ENCODE measurements at regions not wholly inside any gene's neighbourhood (a gene's known extent, or its start where the extent isn't known, plus 50 kb on each side); places are given as distances from the start of the nearest gene placed in this dataset.

DNA sequence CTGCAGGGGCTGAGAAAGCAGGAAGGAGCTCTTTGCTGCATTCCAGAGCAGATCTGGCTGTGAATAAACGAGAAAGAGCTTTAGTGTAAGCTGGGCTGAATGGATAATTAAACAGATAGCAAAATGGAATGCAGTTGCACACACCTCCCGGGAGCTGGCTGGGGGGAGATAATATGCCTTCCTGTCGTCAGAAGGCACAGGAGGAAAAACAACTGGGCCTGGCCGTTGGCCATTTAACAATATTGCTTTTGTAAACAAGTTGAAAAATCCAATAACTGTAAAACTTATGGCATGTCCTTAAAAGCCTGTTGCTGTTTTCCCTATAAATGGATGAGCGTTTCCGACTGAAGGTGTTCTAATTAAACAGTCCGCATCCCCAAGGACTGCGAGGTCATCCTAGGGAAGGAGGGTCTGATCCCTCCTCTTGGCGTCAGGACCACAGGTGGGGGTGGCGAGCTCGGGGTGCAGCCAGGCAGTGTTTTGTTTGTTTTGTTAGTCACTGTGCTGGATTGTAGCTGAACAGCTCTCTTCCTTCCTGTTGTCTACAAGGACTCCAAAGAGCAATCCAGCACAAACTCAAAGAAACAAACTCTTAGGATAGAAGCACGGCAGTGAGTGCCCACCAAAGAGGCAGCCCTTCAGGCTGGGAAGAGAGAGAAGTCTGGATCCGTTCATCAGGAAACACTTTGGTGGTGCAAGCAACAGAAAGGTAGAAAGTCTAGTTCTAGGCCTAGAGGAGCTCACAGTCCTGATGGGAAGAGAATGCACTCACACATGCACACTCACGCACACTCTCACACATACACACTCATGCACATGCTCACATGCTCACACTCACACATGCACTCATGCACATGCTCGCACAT, 133.4 kb upstream of the SMAD3 start:
- DNase-seq (ENCODE audit: low read depth in 2 of 2), result no peak

GRCh38 chr15:66932634-66933024, 132.8 kb upstream of the SMAD3 start:
- no peak for DNase-seq (ENCODE audit: low read depth in 2 of 2)

DNA sequence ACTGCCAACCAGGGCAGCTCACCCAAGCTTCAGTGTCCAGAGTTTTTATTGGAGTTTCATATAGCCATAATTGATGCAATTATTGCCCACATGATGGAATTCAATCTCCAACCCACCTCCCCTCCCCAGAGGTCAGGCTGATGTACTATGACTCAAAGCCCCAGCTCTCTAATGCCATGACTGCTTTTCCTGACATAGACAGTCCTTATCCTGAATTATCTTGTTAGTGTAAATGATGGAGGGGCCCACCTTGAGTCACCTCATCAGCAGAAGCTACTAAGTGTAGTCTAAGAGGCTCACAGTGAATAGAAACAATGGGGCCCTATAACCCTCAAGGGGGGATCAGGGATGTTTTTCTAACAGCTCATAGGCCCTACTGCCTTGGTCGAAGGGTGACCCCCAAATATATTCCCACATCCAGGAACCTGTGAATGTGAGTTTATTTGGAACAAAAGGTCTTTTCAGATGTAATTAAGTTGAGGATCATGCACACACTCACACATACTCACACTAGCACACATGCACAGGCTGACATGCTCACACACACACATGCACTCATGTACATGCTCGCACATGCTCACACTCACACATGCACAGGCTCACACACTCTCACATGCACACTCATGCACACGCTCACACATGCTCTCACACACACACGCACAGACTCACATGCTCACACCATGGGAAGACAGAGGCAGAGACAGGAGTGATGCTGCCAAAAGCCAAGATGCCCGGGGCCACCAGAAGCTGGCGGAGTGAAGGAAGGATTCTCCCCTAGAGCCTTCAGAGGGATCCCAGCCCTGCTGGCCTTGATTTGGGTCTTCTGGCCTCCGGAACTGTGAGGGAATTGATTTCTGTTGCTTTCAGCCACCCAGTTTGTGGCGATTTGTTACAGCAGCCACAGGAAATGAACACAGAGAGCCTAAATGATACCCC, 131.2 kb upstream of the SMAD3 start:
- DNase-seq (ENCODE audit: low read depth in 2 of 2), result no peak

- DNase-seq (ENCODE audit: low read depth in 2 of 2), result no peak
Measured at GRCh38 chr15:66934868-66935520, 130.4 kb upstream of the SMAD3 start.

- no peak for DNase-seq (ENCODE audit: low read depth in 2 of 2)
Measured at GRCh38 chr15:66935688-66936087, 129.7 kb upstream of the SMAD3 start.

GRCh38 chr15:66936109-66936860, 129.1 kb upstream of the SMAD3 start:
- no peak for DNase-seq (ENCODE audit: low read depth in 2 of 2)

DNA sequence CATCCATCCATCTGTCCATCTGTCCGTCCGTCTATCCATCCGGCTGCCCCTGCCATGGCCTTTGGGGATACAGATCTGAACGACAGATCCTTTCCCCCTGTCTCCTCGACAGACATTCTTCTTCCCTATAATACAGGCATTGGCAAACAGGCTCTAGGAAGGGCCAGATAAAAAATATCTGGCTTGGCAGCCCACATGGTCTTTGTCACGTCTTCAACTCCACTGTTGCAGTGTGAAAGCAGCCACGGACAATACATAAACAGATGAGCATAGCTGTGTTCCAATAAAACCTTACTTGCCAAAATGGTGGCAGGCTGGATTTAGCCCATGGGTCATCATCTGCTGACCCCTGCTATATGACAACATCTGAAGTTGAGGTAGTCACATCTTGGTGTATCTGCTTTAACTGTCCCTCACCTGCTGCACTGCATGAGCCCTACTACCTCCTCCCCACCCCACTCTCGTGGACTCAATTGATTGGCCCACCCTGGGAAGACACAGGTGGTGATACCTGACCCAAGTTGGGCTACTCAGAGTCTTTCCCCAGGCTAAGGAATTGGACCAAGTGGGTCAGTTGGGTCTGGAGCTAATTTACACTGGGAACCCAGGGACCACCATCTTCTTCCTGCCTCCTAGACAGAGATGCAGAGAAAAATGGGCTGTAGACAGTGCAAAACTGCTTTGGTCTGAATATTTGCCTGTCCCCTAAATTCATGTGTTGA, 128.4 kb upstream of the SMAD3 start:
- no peak for DNase-seq (ENCODE audit: low read depth in 2 of 2)

- DNase-seq (ENCODE audit: low read depth in 2 of 2), result no peak
Measured at GRCh38 chr15:66937588-66937987, 127.8 kb upstream of the SMAD3 start.

DNA sequence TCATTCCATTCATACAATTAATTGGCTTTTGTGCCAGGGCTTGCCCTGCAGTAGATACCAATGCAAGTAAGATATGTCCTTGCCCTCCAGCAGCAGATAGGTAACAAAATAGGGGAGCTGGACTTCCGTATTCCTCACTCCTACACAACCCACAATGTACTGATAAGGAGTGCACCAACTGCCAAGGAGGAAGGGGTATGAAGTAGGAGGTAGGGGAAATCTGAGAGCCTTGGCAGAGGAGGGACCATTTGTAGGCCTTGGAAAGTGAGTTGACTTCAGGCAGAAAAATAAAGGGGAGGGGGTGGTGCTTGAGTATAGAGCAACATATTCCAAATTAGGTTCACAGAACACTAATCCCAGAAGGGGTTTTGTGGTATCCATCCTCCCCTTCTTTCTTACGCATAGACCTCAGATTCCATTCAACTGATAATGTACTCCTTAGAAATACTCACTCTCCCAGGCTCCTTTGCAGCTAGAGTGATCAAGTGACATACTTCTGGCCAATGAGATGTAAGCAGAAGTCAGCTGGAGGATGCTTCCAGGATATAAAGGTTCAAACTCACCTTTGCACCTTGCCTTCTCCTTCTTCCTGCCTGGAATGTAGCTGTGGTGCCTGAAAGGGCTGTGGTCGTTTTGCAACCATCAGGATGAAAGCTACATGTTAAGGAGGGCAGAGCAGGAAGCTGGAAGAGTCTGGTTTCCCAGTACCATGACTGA, 127.1 kb upstream of the SMAD3 start:
- DNase-seq (ENCODE audit: low read depth in 2 of 2), result no peak

- DNase-seq (ENCODE audit: low read depth in 2 of 2), result no peak
Measured at GRCh38 chr15:66939016-66939415, 126.4 kb upstream of the SMAD3 start.

DNA sequence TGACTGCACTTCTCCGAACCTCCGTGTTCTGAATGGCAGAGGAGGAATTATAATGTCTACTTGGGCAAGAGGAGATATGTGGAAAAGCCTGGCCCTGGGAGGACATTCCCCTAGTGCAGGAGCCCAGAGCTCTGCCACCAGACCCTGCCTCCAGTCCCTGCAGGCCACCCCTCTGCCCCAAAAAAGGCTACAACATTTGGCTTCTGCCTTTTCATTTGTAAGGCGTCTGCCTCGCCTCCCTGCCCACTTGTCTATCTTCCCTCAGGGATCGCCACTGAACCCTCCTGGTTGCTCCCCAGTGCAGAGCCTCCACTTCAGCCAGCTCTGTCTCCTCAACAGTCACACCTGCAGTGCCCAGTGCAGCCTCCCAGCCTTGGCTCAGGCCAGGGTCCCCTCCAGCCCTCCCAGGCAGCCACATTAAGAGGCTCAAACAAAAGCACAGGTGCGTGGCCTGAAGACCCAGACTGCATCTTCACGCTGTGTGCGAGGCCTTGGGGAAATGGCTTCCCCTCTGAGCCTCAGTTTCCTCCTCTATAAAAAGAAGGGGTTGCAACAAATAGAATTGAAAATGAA, 125.9 kb upstream of the SMAD3 start:
- DNase-seq (ENCODE audit: low read depth in 2 of 2), result no peak

GRCh38 chr15:66940368-66940767, 125.0 kb upstream of the SMAD3 start:
- DNase-seq (ENCODE audit: low read depth in 2 of 2), result no peak

GRCh38 chr15:66941108-66941711, 124.2 kb upstream of the SMAD3 start:
- no peak for DNase-seq (ENCODE audit: low read depth in 2 of 2)

DNA sequence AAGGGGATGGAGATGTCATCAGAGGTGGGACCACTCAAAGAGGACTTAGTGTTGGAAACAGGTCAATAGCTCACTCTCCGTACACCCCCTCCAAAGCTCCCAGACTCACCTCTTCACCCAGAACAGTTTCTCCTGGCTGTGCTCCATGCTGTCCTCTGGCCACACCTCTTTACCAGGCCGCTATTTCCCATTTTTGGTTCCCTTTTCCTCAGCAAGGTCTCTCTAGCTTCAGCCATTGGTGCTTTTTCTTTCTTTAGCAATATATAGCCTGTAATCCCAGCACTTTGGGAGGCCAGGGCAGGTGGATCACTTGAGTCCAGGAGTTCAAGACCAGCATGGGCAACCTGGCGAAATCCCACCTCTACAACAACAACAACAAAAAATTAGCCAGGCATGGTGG, 123.6 kb upstream of the SMAD3 start:
- no peak for DNase-seq (ENCODE audit: low read depth in 2 of 2)

DNA sequence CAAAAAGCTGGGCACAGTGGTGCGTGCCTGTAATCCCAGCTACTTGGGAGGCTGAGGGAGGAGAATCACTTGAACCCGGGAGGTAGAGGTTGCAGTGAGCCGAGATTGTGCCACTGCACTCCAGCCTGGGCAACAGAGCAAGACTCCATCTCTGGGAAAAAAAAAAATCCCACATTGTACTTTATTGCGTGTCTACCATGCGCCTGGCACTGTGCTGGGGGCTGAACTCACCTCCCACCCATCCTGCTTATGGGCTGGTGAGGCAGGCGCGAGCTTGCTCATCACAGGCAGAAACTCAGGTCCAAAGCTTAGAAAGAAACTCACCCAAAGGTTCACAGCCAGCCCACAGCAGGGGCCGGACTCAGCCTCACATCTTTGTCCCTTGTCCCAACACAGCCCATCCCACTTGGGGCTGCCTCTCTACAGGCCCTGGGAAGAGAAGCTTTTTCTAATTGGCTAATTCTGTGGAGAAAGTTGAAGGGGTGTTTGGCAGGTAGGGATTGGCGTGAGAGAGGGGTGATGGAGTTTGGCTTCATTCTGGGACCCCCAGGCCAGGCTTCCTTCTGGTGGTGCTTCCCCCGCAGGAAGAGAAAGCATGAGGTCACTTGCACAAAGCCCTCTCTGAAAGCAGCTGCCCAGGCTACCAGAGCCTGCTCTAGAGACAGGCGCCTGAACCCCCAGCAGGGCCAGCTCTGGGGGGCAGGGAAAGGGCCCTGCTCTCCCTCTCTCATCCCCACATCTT, 122.6 kb upstream of the SMAD3 start:
- DNase-seq (ENCODE audit: low read depth in 2 of 2), result no peak

GRCh38 chr15:66943456-66944095, 121.8 kb upstream of the SMAD3 start:
- no peak for DNase-seq (ENCODE audit: low read depth in 2 of 2)

GRCh38 chr15:66944121-66944520, 121.3 kb upstream of the SMAD3 start:
- no peak for DNase-seq (ENCODE audit: low read depth in 2 of 2)

GRCh38 chr15:66945286-66945685, 120.1 kb upstream of the SMAD3 start:
- DNase-seq (ENCODE audit: low read depth in 2 of 2), result no peak

Data from stimulated activated CD8-positive, alpha-beta memory T cell treated with anti-CD3 and anti-CD28 coated beads, Interleukin-7, amount 100 ng/mL, for 1 hour (primary cell).